ENCODE measurements at regions not wholly inside any gene's neighbourhood (a gene's known extent, or its start where the extent isn't known, plus 50 kb on each side); places are given as distances from the start of the nearest gene placed in this dataset.

GRCh38 chr13:104321756-104322155 lies 1255.5 kb upstream of the SLC10A2 start:
- H3K79me1 ChIP-seq (ENCODE audit: low read depth in 1 of 2, low read length in 2 of 2): no peaks in the 10 kb centered on the region
- no peaks in the 10 kb centered on the region for H3K27me3 ChIP-seq (ENCODE audit: control insufficient read depth, insufficient read depth, low read length)
- H3K14ac ChIP-seq (replicated peaks; ENCODE audit: low read depth, low read length): no peak overlapping the region
- BruUV-seq (replicated peaks): no TSS peak
- H3K4ac ChIP-seq (ENCODE audit: low read depth, low read length): no peak overlapping the region
- H3K9me1 ChIP-seq (ENCODE audit: insufficient read depth, low read length): no peaks in the 10 kb centered on the region
- no peaks in the 10 kb centered on the region for H3K36me3 ChIP-seq (ENCODE audit: control insufficient read depth, insufficient read depth, low read length)
- dilution Hi-C loops (cut with HindIII; ENCODE audit: low sequenced_read_pairs, unreplicated experiment) (no loop called here), in situ Hi-C loops (cut with MboI; ENCODE audit: low sequenced_read_pairs) (no loop called here), intact Hi-C loops (cut with micrococcal nuclease) (no loop called here)
- no peaks in the 10 kb centered on the region for H3K4me1 ChIP-seq (ENCODE audit: control insufficient read depth, insufficient read depth, low read length)
- H3K4me2 ChIP-seq (ENCODE audit: low read depth, low read length): no peak overlapping the region
- H2BK15ac ChIP-seq (ENCODE audit: low read depth, low read length): no peak overlapping the region
- TF ChIP-seq MAZ (IDR thresholded peaks at IDR 0.05; ENCODE audit: borderline replicate concordance, low read depth, low read length): no peak
- no peak for TF ChIP-seq BHLHE40 (IDR thresholded peaks at IDR 0.05; ENCODE audit: low read depth, low read length)
- no peak overlapping the region for H4K5ac ChIP-seq (ENCODE audit: low read depth, low read length)
- CTCF ChIA-PET: interaction anchor here (1.0 kb wide), 1 partner anchor 452 kb away, joined by 3 read pairs; no protein-coding TSS in a partner anchor
- no peaks in the 10 kb centered on the region for H4K20me1 ChIP-seq (ENCODE audit: insufficient read depth, low read length)
- no peak overlapping the region for H2BK120ac ChIP-seq (ENCODE audit: low read depth, low read length)
- no peak overlapping the region for H2AK5ac ChIP-seq (ENCODE audit: low read depth, low read length)
- no peak overlapping the region for H2BK20ac ChIP-seq (ENCODE audit: low read depth, low read length)
- H3K9ac ChIP-seq (ENCODE audit: low read depth, low read length): no peak overlapping the region
- no peak for DNase-seq
- H2AK9ac ChIP-seq (replicated peaks; ENCODE audit: low read depth, low read length, poor library complexity): no peak overlapping the region
- ATAC-seq (ENCODE audit: low read depth): no peak
- H2AFZ ChIP-seq (replicated peaks; ENCODE audit: low read length, poor library complexity): no peak overlapping the region
- H3K9me3 ChIP-seq (ENCODE audit: control insufficient read depth, insufficient read depth, low read length): no peaks in the 10 kb centered on the region
- no peak overlapping the region for H4K91ac ChIP-seq (ENCODE audit: insufficient read depth, low read depth, low read length)
- H2BK5ac ChIP-seq (ENCODE audit: low read depth, low read length, poor library complexity, severe bottlenecking): no peak overlapping the region
- no peak overlapping the region for H3K18ac ChIP-seq (ENCODE audit: low read depth, low read length)
- no peak overlapping the region for H4K8ac ChIP-seq (ENCODE audit: low read depth in 2 of 2, low read length in 2 of 2)
- no peak overlapping the region for H3K27ac ChIP-seq (ENCODE audit: insufficient read depth, low read length)
- H3K23ac ChIP-seq (ENCODE audit: low read depth, low read length): no peak overlapping the region
- no peak overlapping the region for H3K4me3 ChIP-seq (ENCODE audit: insufficient read depth, low read depth, low read length)
- WGBS, 2 experiments (ENCODE audit: extremely low coverage in 2 of 2, insufficient read length in 1 of 2): no CpG with 5 or more reads among the region's 5 CpGs
- POLR2A ChIA-PET (ENCODE audit: unreplicated experiment): no interaction called here
- no peak overlapping the region for H3K56ac ChIP-seq (ENCODE audit: extremely low read depth, insufficient read depth, low read length)

Data from IMR-90 (cell line).